ENCODE measurements at regions not wholly inside any gene's neighbourhood (a gene's known extent, or its start where the extent isn't known, plus 50 kb on each side); places are given as distances from the start of the nearest gene placed in this dataset.

DNA sequence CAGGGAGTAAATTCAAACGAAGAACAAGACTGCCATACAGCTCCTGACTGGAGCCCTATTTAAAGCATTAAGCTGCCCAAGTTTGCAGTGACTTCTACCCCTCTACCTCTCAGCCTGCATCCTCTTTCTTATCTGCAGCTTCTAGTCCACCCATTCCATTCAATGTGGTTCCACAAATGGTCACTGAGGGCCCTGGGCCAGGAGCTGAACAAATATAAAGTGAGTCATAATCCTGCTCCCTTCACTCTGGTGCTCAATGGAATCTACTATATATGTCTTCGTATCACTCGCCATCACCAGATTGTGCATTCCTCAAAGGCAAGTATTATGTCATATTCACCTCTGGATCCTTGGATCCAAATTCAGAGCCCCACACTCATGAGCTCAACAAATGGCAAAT is 398.7 kb downstream of the BRINP2 start:
- no peak for DNase-seq (ENCODE audit: low spot score in 2 of 2)
- Histone ChIP-seq H3K4me3 (no peak overlapping the region), H3K4me1 (peaks cover 0 to 3% (median 0%) of the 10 kb centered on the region in 4 donors), H3K27ac (no peak overlapping the region), H3K9me3 (no peaks in the 10 kb centered on the region), H3K27me3 (no peaks in the 10 kb centered on the region), H3K36me3 (no peaks in the 10 kb centered on the region)
- no peak for TF ChIP-seq CTCF (IDR thresholded peaks at IDR 0.05)
- 81 to 85% methylated on average over 3 of the region's 3 CpGs for WGBS, 2 donors

GRCh38 chr1:177568622-177569021 is 397.9 kb downstream of the BRINP2 start:
- TF ChIP-seq EP300 (IDR thresholded peaks at IDR 0.05) (no peak), POLR2A (IDR thresholded peaks at IDR 0.05) (no peak), CTCF (IDR thresholded peaks at IDR 0.05) (no peak)
- no peaks in the 10 kb centered on the region for H3K27me3 ChIP-seq
- H3K9me3 ChIP-seq, result no peaks in the 10 kb centered on the region
- 66 to 70% methylated on average over 4 of the region's 4 CpGs for WGBS, 2 donors
- H3K36me3 ChIP-seq, result no peaks in the 10 kb centered on the region
- no peak overlapping the region for H3K4me3 ChIP-seq
- H3K27ac ChIP-seq, result no peak overlapping the region
- no peak for DNase-seq (ENCODE audit: low spot score in 2 of 2)
- peaks cover 0 to 3% (median 0%) of the 10 kb centered on the region in 4 donors for H3K4me1 ChIP-seq

DNA sequence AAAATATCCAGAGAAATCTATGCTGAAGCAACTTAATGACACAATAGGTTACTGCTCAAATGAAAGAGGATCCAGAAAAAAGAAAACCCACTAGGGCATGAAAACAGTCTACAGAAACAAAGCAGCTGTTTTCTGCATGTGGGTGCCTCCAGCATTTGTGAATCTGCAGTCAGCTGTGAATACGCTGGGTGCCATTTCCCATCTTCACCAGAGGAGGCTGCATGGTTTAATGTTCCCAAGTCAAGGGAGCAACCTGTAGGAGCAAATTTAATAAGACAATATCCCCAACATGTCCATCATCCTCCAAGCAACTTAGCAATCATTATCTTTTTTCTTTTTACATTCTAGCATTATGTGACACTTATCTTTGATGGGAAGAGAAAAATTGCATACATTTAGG is 396.6 kb downstream of the BRINP2 start:
- H3K27me3 ChIP-seq, result no peaks in the 10 kb centered on the region
- H3K4me1 ChIP-seq, result peaks cover 0 to 3% (median 0%) of the 10 kb centered on the region in 4 donors
- 48 to 68% methylated on average over 1 of the region's 1 CpG for WGBS, 2 donors
- no peak overlapping the region for H3K4me3 ChIP-seq
- H3K9me3 ChIP-seq, result no peaks in the 10 kb centered on the region
- H3K36me3 ChIP-seq, result no peaks in the 10 kb centered on the region
- DNase-seq (ENCODE audit: low spot score in 2 of 2), result no peak
- TF ChIP-seq CTCF (IDR thresholded peaks at IDR 0.05) (peak in 1 of 5 experiments; percentile 7), POLR2A (IDR thresholded peaks at IDR 0.05) (no peak), EP300 (IDR thresholded peaks at IDR 0.05) (no peak)
- H3K27ac ChIP-seq, result no peak overlapping the region

GRCh38 chr1:177566495-177566894 is 395.7 kb downstream of the BRINP2 start:
- WGBS, 2 donors, result 64% methylated on average over 3 of the region's 3 CpGs
- no peak overlapping the region for H3K27ac ChIP-seq
- no peaks in the 10 kb centered on the region for H3K9me3 ChIP-seq
- H3K4me3 ChIP-seq, result no peak overlapping the region
- no peak for TF ChIP-seq EP300 (IDR thresholded peaks at IDR 0.05)
- no peak for TF ChIP-seq POLR2A (IDR thresholded peaks at IDR 0.05)
- TF ChIP-seq CTCF (IDR thresholded peaks at IDR 0.05), result no peak
- peaks cover 0 to 3% (median 0%) of the 10 kb centered on the region in 4 donors for H3K4me1 ChIP-seq
- H3K27me3 ChIP-seq, result no peaks in the 10 kb centered on the region
- DNase-seq (ENCODE audit: low spot score in 2 of 2), result no peak
- H3K36me3 ChIP-seq, result no peaks in the 10 kb centered on the region

DNA sequence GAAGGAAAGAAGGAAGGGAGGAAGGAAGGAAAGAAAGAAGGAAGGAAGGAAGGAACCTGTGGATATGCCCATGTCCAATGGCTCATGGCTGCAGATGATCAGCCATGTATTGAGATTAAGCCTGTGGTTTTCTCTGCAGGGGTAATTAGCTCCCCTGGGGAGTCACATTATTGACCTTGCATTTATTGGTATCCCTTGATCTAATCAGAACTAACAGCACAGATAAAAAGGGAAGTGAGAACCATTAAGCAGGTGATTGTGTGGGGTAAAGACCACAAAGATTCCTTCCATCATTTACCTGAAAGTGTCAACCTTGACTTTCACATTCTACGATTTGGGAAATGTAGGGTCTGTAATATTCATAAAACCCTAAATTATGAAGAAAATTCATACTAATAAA is 390.7 kb downstream of the BRINP2 start:
- WGBS, 2 donors, result 71 to 93% methylated on average over 1 of the region's 1 CpG
- no peak overlapping the region for H3K4me3 ChIP-seq
- no peak for DNase-seq (ENCODE audit: low spot score in 2 of 2)
- H3K27ac ChIP-seq, result no peak overlapping the region
- H3K9me3 ChIP-seq, result peaks cover 0 to 2% (median 0%) of the 10 kb centered on the region in 4 donors
- H3K36me3 ChIP-seq, result no peaks in the 10 kb centered on the region
- TF ChIP-seq POLR2A (IDR thresholded peaks at IDR 0.05), result no peak
- no peak for TF ChIP-seq CTCF (IDR thresholded peaks at IDR 0.05)
- no peaks in the 10 kb centered on the region for H3K27me3 ChIP-seq
- no peaks in the 10 kb centered on the region for H3K4me1 ChIP-seq

All from tibial nerve (tissue), 4 donors.